ENCODE measurements at regions not wholly inside any gene's neighbourhood (a gene's known extent, or its start where the extent isn't known, plus 50 kb on each side); places are given as distances from the start of the nearest gene placed in this dataset.

DNA sequence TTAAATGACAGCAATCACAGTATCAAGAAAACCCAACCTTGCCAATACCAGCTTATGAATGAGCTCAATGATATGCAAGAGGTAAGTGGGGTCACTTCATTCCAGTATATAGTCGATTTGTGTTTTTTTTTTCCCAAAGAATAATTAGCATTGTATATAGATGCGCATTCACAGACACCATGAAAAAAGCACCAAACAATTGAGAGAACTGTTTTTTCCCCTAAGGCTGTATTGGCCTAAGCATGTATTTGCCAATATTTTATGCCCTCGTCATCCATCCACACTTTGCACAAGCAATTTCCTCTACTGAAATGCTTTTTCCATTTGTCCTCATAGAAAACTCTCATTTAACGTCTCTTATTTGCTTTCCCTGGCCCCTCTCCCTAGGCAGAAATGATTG, 213.7 kb downstream of the SAMD5 start:
- Histone ChIP-seq H3K4me3 (ENCODE audit: low read length) (no peak overlapping the region), H3K4me1 (ENCODE audit: insufficient read depth, low read length) (no peaks in the 10 kb centered on the region), H3K9me3 (ENCODE audit: low read depth, low read length) (no peaks in the 10 kb centered on the region), H3K27me3 (ENCODE audit: insufficient read depth, low read length) (no peaks in the 10 kb centered on the region)

DNA sequence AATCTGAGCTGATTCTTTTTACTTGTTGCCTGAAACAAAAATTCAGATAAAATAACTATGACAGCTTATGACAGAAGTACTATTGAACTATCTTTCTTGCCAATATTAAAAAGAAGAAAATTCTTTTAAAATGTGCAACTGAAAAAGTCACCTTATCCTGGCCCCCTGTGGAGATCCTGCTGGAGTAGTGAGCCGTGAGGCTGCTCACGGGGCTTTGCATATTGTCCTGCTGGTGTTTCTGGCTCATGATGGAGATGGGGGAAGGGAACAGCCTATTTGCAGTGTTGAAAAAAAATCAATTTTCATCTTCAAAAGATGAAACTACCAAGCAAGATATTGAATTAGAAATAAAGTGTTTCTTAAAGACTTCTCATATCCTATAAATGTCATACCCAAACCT, 216.0 kb downstream of the SAMD5 start:
- H3K9me3 ChIP-seq (ENCODE audit: low read depth, low read length) = no peaks in the 10 kb centered on the region
- H3K27me3 ChIP-seq (ENCODE audit: insufficient read depth, low read length) = no peaks in the 10 kb centered on the region
- no peak overlapping the region for H3K4me3 ChIP-seq (ENCODE audit: low read length)
- H3K4me1 ChIP-seq (ENCODE audit: insufficient read depth, low read length) = no peaks in the 10 kb centered on the region

DNA sequence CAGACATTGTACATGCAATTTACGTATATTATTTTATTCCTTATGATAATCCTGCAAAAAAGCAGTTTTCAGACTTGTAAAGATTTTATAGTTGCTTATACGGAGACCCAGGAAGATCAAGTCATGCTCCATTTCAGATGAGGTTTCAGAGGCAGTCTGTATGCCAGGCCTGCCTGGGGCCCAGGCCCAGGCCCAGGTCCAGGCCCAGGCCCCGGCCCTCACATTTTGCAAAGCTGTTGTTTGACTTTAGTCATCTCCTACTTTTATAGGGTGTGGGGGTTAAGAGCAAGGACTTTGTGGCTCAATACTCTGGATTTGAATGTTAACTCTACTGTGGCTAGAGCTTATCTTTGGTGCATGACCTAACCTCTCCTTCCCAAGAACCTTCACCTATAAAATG, 217.9 kb downstream of the SAMD5 start:
- no peaks in the 10 kb centered on the region for H3K9me3 ChIP-seq (ENCODE audit: low read depth, low read length)
- H3K4me3 ChIP-seq (ENCODE audit: low read length) = no peak overlapping the region
- H3K27me3 ChIP-seq (ENCODE audit: insufficient read depth, low read length) = no peaks in the 10 kb centered on the region
- no peaks in the 10 kb centered on the region for H3K4me1 ChIP-seq (ENCODE audit: insufficient read depth, low read length)

DNA sequence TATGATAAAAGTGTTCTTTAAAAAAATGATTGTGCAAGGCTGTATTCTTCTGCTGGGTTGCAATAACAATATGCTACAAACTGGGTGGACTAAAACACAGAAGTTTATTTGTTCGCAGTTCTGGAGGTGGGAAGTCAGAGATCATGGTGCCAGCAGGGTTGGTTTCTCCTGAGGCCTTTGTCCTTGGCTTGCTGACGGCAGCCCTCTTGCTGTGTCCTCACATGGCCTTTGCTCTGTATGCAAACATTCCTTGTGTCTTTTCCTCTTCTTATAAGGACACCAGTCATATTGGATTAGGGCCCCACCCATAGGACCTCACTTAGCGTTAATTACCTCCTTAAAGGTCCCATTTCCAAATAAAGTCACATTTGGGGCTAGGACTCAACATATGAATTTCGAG, 220.4 kb downstream of the SAMD5 start:
- no peaks in the 10 kb centered on the region for H3K27me3 ChIP-seq (ENCODE audit: insufficient read depth, low read length)
- no peaks in the 10 kb centered on the region for H3K9me3 ChIP-seq (ENCODE audit: low read depth, low read length)
- no peak overlapping the region for H3K4me3 ChIP-seq (ENCODE audit: low read length)
- no peaks in the 10 kb centered on the region for H3K4me1 ChIP-seq (ENCODE audit: insufficient read depth, low read length)

GRCh38 chr6:147733686-147734085, 225.2 kb downstream of the SAMD5 start:
- no peaks in the 10 kb centered on the region for H3K9me3 ChIP-seq (ENCODE audit: low read depth, low read length)
- no peak overlapping the region for H3K4me3 ChIP-seq (ENCODE audit: low read length)
- H3K27me3 ChIP-seq (ENCODE audit: insufficient read depth, low read length) = no peaks in the 10 kb centered on the region
- no peaks in the 10 kb centered on the region for H3K4me1 ChIP-seq (ENCODE audit: insufficient read depth, low read length)

GRCh38 chr6:147734151-147734550, 225.7 kb downstream of the SAMD5 start:
- Histone ChIP-seq H3K9me3 (ENCODE audit: low read depth, low read length) (no peaks in the 10 kb centered on the region), H3K4me3 (ENCODE audit: low read length) (no peak overlapping the region), H3K27me3 (ENCODE audit: insufficient read depth, low read length) (no peaks in the 10 kb centered on the region), H3K4me1 (ENCODE audit: insufficient read depth, low read length) (no peaks in the 10 kb centered on the region)

- no peaks in the 10 kb centered on the region for H3K27me3 ChIP-seq (ENCODE audit: insufficient read depth, low read length)
- no peaks in the 10 kb centered on the region for H3K9me3 ChIP-seq (ENCODE audit: low read depth, low read length)
- no peak overlapping the region for H3K4me3 ChIP-seq (ENCODE audit: low read length)
- H3K4me1 ChIP-seq (ENCODE audit: insufficient read depth, low read length) = no peaks in the 10 kb centered on the region
Observed at GRCh38 chr6:147735924-147736323, 227.4 kb downstream of the SAMD5 start.

DNA sequence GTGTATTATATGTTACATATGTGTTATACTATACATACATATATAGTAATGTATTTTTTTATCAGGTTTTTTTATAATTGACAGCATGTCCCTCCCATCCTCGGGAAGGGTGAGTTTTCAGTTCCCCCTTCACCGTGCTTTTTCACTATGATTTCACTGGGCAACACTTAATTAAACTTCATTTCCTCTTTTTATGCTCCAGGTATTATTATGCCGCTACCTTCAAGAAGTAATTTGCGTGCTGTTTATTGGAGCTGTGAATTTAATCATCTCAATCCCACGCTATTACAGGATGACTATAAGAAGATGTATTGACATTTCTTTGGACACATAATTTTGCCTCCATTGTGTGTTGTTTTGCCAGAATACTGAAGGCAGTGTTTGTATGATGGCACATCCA, 228.6 kb downstream of the SAMD5 start:
- Histone ChIP-seq H3K9me3 (ENCODE audit: low read depth, low read length) (no peaks in the 10 kb centered on the region), H3K4me3 (ENCODE audit: low read length) (no peak overlapping the region), H3K4me1 (ENCODE audit: insufficient read depth, low read length) (no peaks in the 10 kb centered on the region), H3K27me3 (ENCODE audit: insufficient read depth, low read length) (no peaks in the 10 kb centered on the region)

DNA sequence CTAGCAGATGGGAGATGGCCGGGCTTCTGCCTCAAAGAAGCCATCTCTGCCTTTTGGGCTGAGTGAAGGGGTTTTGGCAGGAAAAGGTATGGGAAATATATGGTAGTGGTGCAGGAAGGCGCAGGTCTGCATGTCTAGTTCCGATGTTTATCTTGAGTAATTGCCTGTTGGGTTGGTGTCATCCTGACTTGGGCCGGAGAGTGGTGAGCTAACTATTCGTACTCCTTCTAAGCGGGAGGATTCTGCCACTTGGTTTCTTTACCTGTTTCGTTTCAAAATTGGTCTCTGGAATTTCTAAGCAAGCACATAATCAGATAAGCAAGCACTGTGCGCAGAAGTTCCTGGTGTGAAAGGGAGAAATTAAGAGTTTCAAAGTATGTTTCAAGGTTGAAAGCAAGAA, 229.6 kb downstream of the SAMD5 start:
- H3K4me3 ChIP-seq (ENCODE audit: low read length) = no peak overlapping the region
- no peaks in the 10 kb centered on the region for H3K9me3 ChIP-seq (ENCODE audit: low read depth, low read length)
- H3K4me1 ChIP-seq (ENCODE audit: insufficient read depth, low read length) = no peaks in the 10 kb centered on the region
- H3K27me3 ChIP-seq (ENCODE audit: insufficient read depth, low read length) = no peaks in the 10 kb centered on the region

GRCh38 chr6:147738516-147739162, 230.1 kb downstream of the SAMD5 start:
- Histone ChIP-seq H3K27me3 (ENCODE audit: insufficient read depth, low read length) (no peaks in the 10 kb centered on the region), H3K4me3 (ENCODE audit: low read length) (no peak overlapping the region), H3K9me3 (ENCODE audit: low read depth, low read length) (no peaks in the 10 kb centered on the region), H3K4me1 (ENCODE audit: insufficient read depth, low read length) (no peaks in the 10 kb centered on the region)

DNA sequence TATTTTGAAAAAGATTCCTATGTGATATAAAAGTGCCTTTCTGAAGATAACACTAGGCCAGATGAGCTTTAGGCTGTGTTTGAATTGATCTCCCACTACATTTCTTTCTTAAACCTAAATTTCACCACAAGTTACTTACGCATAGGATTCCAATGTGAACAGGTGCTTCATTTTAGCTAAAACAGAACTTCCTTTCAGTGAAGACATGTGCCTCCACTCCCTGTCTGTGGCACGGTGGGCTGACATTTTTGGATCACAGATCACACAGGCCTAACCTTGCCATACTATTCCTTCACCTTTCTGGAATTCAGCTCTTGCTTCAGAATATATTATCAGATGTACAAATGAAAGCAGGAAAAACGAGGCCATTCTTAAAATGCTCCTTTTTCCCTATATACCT, 231.8 kb downstream of the SAMD5 start:
- Histone ChIP-seq H3K27me3 (ENCODE audit: insufficient read depth, low read length) (no peaks in the 10 kb centered on the region), H3K4me1 (ENCODE audit: insufficient read depth, low read length) (no peaks in the 10 kb centered on the region), H3K4me3 (ENCODE audit: low read length) (no peak overlapping the region), H3K9me3 (ENCODE audit: low read depth, low read length) (no peaks in the 10 kb centered on the region)

- no peaks in the 10 kb centered on the region for H3K4me1 ChIP-seq (ENCODE audit: insufficient read depth, low read length)
- H3K9me3 ChIP-seq (ENCODE audit: low read depth, low read length) = no peaks in the 10 kb centered on the region
- H3K27me3 ChIP-seq (ENCODE audit: insufficient read depth, low read length) = no peaks in the 10 kb centered on the region
- no peak overlapping the region for H3K4me3 ChIP-seq (ENCODE audit: low read length)
Observed at GRCh38 chr6:147740916-147741315, 232.4 kb downstream of the SAMD5 start.

DNA sequence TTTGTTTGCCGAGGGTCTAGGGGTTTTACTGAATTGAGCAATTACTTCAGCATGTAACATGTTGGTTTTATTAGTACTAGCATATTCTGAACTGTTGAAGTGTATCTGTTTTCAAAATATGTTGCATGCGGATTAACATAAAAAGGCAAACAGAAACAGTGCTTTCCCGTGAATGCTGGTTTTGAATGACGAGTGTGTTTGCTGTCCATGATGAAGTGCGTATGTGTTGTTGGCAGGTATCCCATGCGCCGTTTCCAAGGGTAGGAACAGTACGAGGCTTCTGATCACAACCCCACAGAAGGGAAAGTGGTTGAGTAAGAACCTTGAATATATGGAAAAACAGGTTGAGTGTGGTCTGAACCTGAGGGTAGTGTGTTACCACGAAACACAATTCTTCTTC, 232.9 kb downstream of the SAMD5 start:
- no peaks in the 10 kb centered on the region for H3K9me3 ChIP-seq (ENCODE audit: low read depth, low read length)
- H3K4me3 ChIP-seq (ENCODE audit: low read length) = no peak overlapping the region
- H3K4me1 ChIP-seq (ENCODE audit: insufficient read depth, low read length) = no peaks in the 10 kb centered on the region
- H3K27me3 ChIP-seq (ENCODE audit: insufficient read depth, low read length) = no peaks in the 10 kb centered on the region

DNA sequence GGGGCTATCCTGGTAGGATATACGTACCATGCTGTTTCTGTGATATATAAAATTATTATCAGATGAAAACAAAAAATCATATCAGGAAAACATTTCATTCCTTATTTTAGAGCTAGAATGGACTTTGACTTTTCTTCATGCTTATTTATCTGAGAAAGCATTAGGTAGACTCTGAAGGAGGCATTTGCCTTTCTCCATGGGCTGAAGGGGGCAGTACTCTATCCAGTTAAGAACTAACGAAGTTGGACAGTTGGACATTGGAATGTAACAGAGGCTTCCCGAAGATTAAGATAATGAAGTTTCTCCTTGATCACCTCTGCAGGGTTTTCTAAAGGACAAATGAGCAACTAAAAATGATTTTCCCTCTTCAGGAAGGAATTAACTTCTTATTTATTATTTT, 233.9 kb downstream of the SAMD5 start:
- Histone ChIP-seq H3K4me3 (ENCODE audit: low read length) (no peak overlapping the region), H3K9me3 (ENCODE audit: low read depth, low read length) (no peaks in the 10 kb centered on the region), H3K27me3 (ENCODE audit: insufficient read depth, low read length) (no peaks in the 10 kb centered on the region), H3K4me1 (ENCODE audit: insufficient read depth, low read length) (no peaks in the 10 kb centered on the region)

- Histone ChIP-seq H3K4me1 (ENCODE audit: insufficient read depth, low read length) (no peaks in the 10 kb centered on the region), H3K4me3 (ENCODE audit: low read length) (no peak overlapping the region), H3K9me3 (ENCODE audit: low read depth, low read length) (no peaks in the 10 kb centered on the region), H3K27me3 (ENCODE audit: insufficient read depth, low read length) (no peaks in the 10 kb centered on the region)
Observed at GRCh38 chr6:147744012-147744411, 235.5 kb downstream of the SAMD5 start.

DNA sequence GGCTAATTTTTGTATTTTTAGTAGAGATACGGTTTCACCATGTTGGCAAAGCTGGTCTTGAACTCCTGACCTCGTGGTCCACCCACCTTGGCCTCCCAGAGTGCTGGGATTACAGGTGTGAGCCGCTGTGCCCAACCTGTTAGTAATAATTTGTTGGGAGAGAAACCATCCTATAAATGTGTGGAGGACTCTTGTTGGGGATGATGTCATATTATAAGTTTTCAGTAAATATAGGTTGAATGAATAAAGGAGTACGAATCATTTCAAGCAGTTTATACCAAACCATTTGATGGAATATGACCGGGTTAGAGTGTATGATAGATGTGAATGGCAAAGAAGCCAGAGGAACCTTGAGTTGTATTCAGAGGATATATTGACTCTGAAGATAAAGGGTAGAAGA, 240.8 kb downstream of the SAMD5 start:
- Histone ChIP-seq H3K4me1 (ENCODE audit: insufficient read depth, low read length) (no peaks in the 10 kb centered on the region), H3K27me3 (ENCODE audit: insufficient read depth, low read length) (no peaks in the 10 kb centered on the region), H3K9me3 (ENCODE audit: low read depth, low read length) (no peaks in the 10 kb centered on the region), H3K4me3 (ENCODE audit: low read length) (no peak overlapping the region)
